HEK293 (cell line): ENCODE measurements at regions not wholly inside any gene's neighbourhood (a gene's known extent, or its start where the extent isn't known, plus 50 kb on each side); places are given as distances from the start of the nearest gene placed in this dataset.
A peak's percentile ranks its signal among the peaks of the same experiment; 100 is the strongest.

ENCODE experiments used
- CTCF ChIA-PET: fragments of 350-600 bp; formaldehyde crosslinking; extraction: SDS; loops from one replicate; lab custom pipeline; 2021; ENCODE audit warnings: antibody characterized with exemption; lab: Yijun Ruan, JAX
- POLR2A ChIA-PET: fragments of 300-600 bp; formaldehyde crosslinking; extraction: SDS; loops from one replicate; lab custom pipeline; 2020; ENCODE audit warnings: antibody characterized with exemption, inconsistent platforms; lab: Yijun Ruan, JAX
- H3K27ac ChIP-seq: fragments of 200-500 bp; sonication (Bioruptor generic); 2 replicates; pipeline ENCODE4 v1.5.1; 2014; ENCODE audit warnings: low read depth, low read length, control low read depth, inconsistent platforms; ENCODE audit errors: extremely low read depth
- H3K36me3 ChIP-seq, 2 experiments: fragments of 200-500 bp in 1 of 2; sonication (Bioruptor generic) in 1 of 2; 1 replicate in 1 of 2; 2 replicates in 1 of 2; pipeline ENCODE4 v1.5.1; 2014 to 2017; ENCODE audit warnings: inconsistent platforms in 2 of 2, low read length in 2 of 2; ENCODE audit not compliant: control insufficient read depth in 2 of 2, insufficient read depth in 1 of 2
- H3K4me1 ChIP-seq: fragments of 200-500 bp; sonication (Bioruptor generic); 2 replicates; pipeline ENCODE4 v1.5.1; 2014; ENCODE audit warnings: mild to moderate bottlenecking, low read length, inconsistent platforms; ENCODE audit not compliant: control insufficient read depth, insufficient read depth
- H3K4me3 ChIP-seq: 2 replicates; pipeline ENCODE4 v1.5.1; 2011; ENCODE audit warnings: low read depth, mild to moderate bottlenecking, control low read depth, low read length, moderate library complexity
- H3K9me3 ChIP-seq: fragments of 200-500 bp; sonication (Bioruptor generic); 2 replicates; pipeline ENCODE4 v1.5.1; 2014; ENCODE audit warnings: low read depth, low read length, inconsistent platforms; ENCODE audit not compliant: control insufficient read depth, insufficient read depth
- FEZF1 ChIP-seq: fragments of 450-650 bp; formaldehyde crosslinking; IDR thresholded peaks from 2 replicates; pipeline ENCODE4 v1.5.1; 2016; ENCODE audit warnings: missing biosample characterization, missing genetic modification characterization
- GFI1B ChIP-seq: fragments of 450-650 bp; formaldehyde crosslinking; IDR thresholded peaks from 2 replicates; pipeline ENCODE4 v1.5.1; 2016; ENCODE audit warnings: missing biosample characterization, missing genetic modification characterization
- KLF8 ChIP-seq: fragments of 450-650 bp; formaldehyde crosslinking; IDR thresholded peaks from 2 replicates; pipeline ENCODE4 v1.5.1; 2016; ENCODE audit warnings: missing biosample characterization, missing genetic modification characterization
- SP3 ChIP-seq: fragments of 450-650 bp; formaldehyde crosslinking; IDR thresholded peaks from 2 replicates; pipeline ENCODE4 v1.5.1; 2016; ENCODE audit warnings: missing biosample characterization, missing genetic modification characterization
- ZBTB17 ChIP-seq: fragments of 450-650 bp; formaldehyde crosslinking; IDR thresholded peaks from 2 replicates; pipeline ENCODE4 v1.5.1; 2016; ENCODE audit warnings: missing biosample characterization, missing genetic modification characterization
- ZBTB20 ChIP-seq: fragments of 450-650 bp; formaldehyde crosslinking; IDR thresholded peaks from 2 replicates; pipeline ENCODE4 v1.5.1; 2016; ENCODE audit warnings: missing biosample characterization, missing genetic modification characterization
- ZBTB8A ChIP-seq: fragments of 450-650 bp; formaldehyde crosslinking; IDR thresholded peaks from 2 replicates; pipeline ENCODE4 v1.5.1; 2016; ENCODE audit warnings: missing biosample characterization, missing genetic modification characterization
- ZEB2 ChIP-seq: fragments of 450-650 bp; formaldehyde crosslinking; IDR thresholded peaks from 2 replicates; pipeline ENCODE4 v1.5.1; 2016; ENCODE audit warnings: missing biosample characterization, missing genetic modification characterization
- ZFHX2 ChIP-seq: fragments of 450-650 bp; formaldehyde crosslinking; conservative IDR thresholded peaks from 2 replicates; pipeline ENCODE4 v1.5.1; 2016; ENCODE audit warnings: missing biosample characterization, missing genetic modification characterization
- ZFP3 ChIP-seq: fragments of 450-650 bp; formaldehyde crosslinking; IDR thresholded peaks from 2 replicates; pipeline ENCODE4 v1.5.1; 2016; ENCODE audit warnings: low read depth, missing biosample characterization, missing genetic modification characterization
- ZFP69B ChIP-seq: fragments of 450-650 bp; formaldehyde crosslinking; IDR thresholded peaks from 2 replicates; pipeline ENCODE4 v1.5.1; 2016; ENCODE audit warnings: missing biosample characterization, missing genetic modification characterization
- ZNF121 ChIP-seq: fragments of 450-650 bp; formaldehyde crosslinking; IDR thresholded peaks from 2 replicates; pipeline ENCODE4 v1.5.1; 2016; ENCODE audit warnings: missing biosample characterization, missing genetic modification characterization
- ZNF133 ChIP-seq: fragments of 450-650 bp; formaldehyde crosslinking; IDR thresholded peaks from 2 replicates; pipeline ENCODE4 v1.5.1; 2016; ENCODE audit warnings: missing biosample characterization, missing genetic modification characterization
- ZNF157 ChIP-seq: fragments of 450-650 bp; formaldehyde crosslinking; IDR thresholded peaks from 2 replicates; pipeline ENCODE4 v1.5.1; 2016; ENCODE audit warnings: missing biosample characterization, missing genetic modification characterization
- ZNF214 ChIP-seq: fragments of 450-650 bp; formaldehyde crosslinking; IDR thresholded peaks from 2 replicates; pipeline ENCODE4 v1.5.1; 2017; ENCODE audit warnings: missing biosample characterization, mild to moderate bottlenecking, missing genetic modification characterization, borderline replicate concordance
- ZNF239 ChIP-seq: fragments of 450-650 bp; formaldehyde crosslinking; IDR thresholded peaks from 2 replicates; pipeline ENCODE4 v1.5.1; 2016; ENCODE audit warnings: missing biosample characterization, missing genetic modification characterization
- ZNF350 ChIP-seq: fragments of 450-650 bp; formaldehyde crosslinking; IDR thresholded peaks from 2 replicates; pipeline ENCODE4 v1.5.0; 2017; ENCODE audit warnings: missing biosample characterization, mild to moderate bottlenecking, missing genetic modification characterization
- ZNF404 ChIP-seq: fragments of 450-650 bp; formaldehyde crosslinking; IDR thresholded peaks from 2 replicates; pipeline ENCODE4 v1.5.1; 2017; ENCODE audit warnings: missing biosample characterization, missing genetic modification characterization
- ZNF423 ChIP-seq: fragments of 450-650 bp; formaldehyde crosslinking; IDR thresholded peaks from 2 replicates; pipeline ENCODE4 v1.5.1; 2016; ENCODE audit warnings: missing biosample characterization, missing genetic modification characterization
- ZNF521 ChIP-seq: fragments of 450-650 bp; formaldehyde crosslinking; IDR thresholded peaks from 2 replicates; pipeline ENCODE4 v1.5.1; 2017; ENCODE audit warnings: missing biosample characterization, mild to moderate bottlenecking, missing genetic modification characterization
- ZNF629 ChIP-seq: fragments of 450-650 bp; formaldehyde crosslinking; IDR thresholded peaks from 2 replicates; pipeline ENCODE4 v1.5.1; 2017; ENCODE audit warnings: missing biosample characterization, missing genetic modification characterization
- ZNF707 ChIP-seq: fragments of 450-650 bp; formaldehyde crosslinking; IDR thresholded peaks from 2 replicates; pipeline ENCODE4 v1.5.1; 2016; ENCODE audit warnings: missing biosample characterization, missing genetic modification characterization
- ZNF747 ChIP-seq: fragments of 450-650 bp; formaldehyde crosslinking; IDR thresholded peaks from 2 replicates; pipeline ENCODE4 v1.5.1; 2016; ENCODE audit warnings: missing biosample characterization, missing genetic modification characterization
- ZNF830 ChIP-seq: fragments of 450-650 bp; IDR thresholded peaks from 2 replicates; pipeline ENCODE4 v1.5.0; 2018; ENCODE audit warnings: missing biosample characterization, missing genetic modification characterization, low read depth, mild to moderate bottlenecking, moderate library complexity
- ZNF837 ChIP-seq: fragments of 450-650 bp; formaldehyde crosslinking; IDR thresholded peaks from 2 replicates; pipeline ENCODE4 v1.5.1; 2016; ENCODE audit warnings: missing biosample characterization, missing genetic modification characterization
- TF ChIP-seq, protein P1 (sequence below): fragments of 450-650 bp; formaldehyde crosslinking; IDR thresholded peaks from 2 replicates; pipeline ENCODE4 v1.5.1; 2017; ENCODE audit warnings: missing biosample characterization, missing genetic modification characterization
- TF ChIP-seq, protein P2 (sequence below): fragments of 450-650 bp; formaldehyde crosslinking; IDR thresholded peaks from 2 replicates; pipeline ENCODE4 v1.5.1; 2017; ENCODE audit warnings: missing biosample characterization, missing genetic modification characterization
- TF ChIP-seq, protein P3 (sequence below): fragments of 450-650 bp; formaldehyde crosslinking; IDR thresholded peaks from 2 replicates; pipeline ENCODE4 v1.5.1; 2016; ENCODE audit warnings: missing biosample characterization, missing genetic modification characterization, low read depth
- TF ChIP-seq, protein P4 (sequence below): fragments of 450-650 bp; formaldehyde crosslinking; IDR thresholded peaks from 2 replicates; pipeline ENCODE4 v1.5.1; 2016; ENCODE audit warnings: missing biosample characterization, missing genetic modification characterization

- H3K27ac ChIP-seq: peak overlapping the region; percentile 47; the same call in 1 of the 2 replicates
- TF ChIP-seq ZNF350 (tag by site-specific recombination) (no peak), FEZF1 (no peak), SP3 (tag by site-specific recombination) (no peak), ZNF404 (tag by site-specific recombination) (no peak), ZNF214 (tag by site-specific recombination) (no peak), ZEB2 (tag by site-specific recombination) (no peak), ZNF133 (tag by site-specific recombination) (no peak), ZNF837 (no peak), ZFP3 (no peak), ZNF521 (no peak), KLF8 (tag by site-specific recombination) (no peak), GFI1B (tag by site-specific recombination) (no peak)
- TF ChIP-seq, protein P1, sequence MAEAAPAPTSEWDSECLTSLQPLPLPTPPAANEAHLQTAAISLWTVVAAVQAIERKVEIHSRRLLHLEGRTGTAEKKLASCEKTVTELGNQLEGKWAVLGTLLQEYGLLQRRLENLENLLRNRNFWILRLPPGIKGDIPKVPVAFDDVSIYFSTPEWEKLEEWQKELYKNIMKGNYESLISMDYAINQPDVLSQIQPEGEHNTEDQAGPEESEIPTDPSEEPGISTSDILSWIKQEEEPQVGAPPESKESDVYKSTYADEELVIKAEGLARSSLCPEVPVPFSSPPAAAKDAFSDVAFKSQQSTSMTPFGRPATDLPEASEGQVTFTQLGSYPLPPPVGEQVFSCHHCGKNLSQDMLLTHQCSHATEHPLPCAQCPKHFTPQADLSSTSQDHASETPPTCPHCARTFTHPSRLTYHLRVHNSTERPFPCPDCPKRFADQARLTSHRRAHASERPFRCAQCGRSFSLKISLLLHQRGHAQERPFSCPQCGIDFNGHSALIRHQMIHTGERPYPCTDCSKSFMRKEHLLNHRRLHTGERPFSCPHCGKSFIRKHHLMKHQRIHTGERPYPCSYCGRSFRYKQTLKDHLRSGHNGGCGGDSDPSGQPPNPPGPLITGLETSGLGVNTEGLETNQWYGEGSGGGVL (tag by site-specific recombination): no peak
- TF ChIP-seq, protein P2, sequence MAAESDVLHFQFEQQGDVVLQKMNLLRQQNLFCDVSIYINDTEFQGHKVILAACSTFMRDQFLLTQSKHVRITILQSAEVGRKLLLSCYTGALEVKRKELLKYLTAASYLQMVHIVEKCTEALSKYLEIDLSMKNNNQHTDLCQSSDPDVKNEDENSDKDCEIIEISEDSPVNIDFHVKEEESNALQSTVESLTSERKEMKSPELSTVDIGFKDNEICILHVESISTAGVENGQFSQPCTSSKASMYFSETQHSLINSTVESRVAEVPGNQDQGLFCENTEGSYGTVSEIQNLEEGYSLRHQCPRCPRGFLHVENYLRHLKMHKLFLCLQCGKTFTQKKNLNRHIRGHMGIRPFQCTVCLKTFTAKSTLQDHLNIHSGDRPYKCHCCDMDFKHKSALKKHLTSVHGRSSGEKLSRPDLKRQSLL (tag by site-specific recombination): no peak
- TF ChIP-seq, all 188 proteins: peak for 0
- no peaks in the 10 kb centered on the region for H3K36me3 ChIP-seq
- peak overlapping the region; percentile 52 for H3K4me3 ChIP-seq
- ChIA-PET CTCF (interaction anchor here (0.7 to 2.5 kb wide), 8 partner anchors 10 to 273 kb away, joined by 3 to 11 read pairs (median 3); no protein-coding TSS in a partner anchor), POLR2A (interaction anchor here (0.9 kb wide), 1 partner anchor 21 kb away, joined by 4 read pairs; no protein-coding TSS in a partner anchor)
- no peaks in the 10 kb centered on the region for H3K9me3 ChIP-seq
- 0 out of 2 replicates have a peak, but pooled peaks cover 6% of the 10 kb centered on the region for H3K4me1 ChIP-seq
These were observed 59.0 kb upstream of the DYNLT3 start for GRCh38 chrX:37906357-37906756.

DNA sequence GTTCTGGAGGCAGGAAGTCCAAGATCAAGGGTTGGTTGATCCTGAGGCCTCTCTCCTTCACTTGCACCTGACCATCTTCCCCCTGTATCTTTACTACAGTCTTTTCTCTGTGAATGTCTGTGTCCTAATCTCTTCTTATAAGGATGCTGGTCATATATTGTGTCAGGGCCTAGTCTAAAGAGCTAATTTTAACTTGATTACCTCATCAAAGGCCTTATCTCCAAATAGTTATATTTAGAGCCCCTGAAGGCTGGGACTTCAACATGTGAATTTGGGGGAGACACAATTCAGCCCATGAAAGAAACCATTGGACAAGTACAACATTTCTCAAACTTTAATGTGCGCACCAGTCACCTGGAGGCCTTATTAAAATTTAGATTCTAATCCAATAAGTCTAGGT is 62.8 kb upstream of the DYNLT3 start:
- CTCF ChIA-PET: interaction anchor here (0.6 to 1.4 kb wide), 2 partner anchors 256 to 1011 kb away, joined by 3 to 4 read pairs; no protein-coding TSS in a partner anchor
- H3K36me3 ChIP-seq: no peaks in the 10 kb centered on the region
- POLR2A ChIA-PET: no interaction called here
- TF ChIP-seq ZNF239 (tag by site-specific recombination): no peak
- TF ChIP-seq ZFHX2 (tag by site-specific recombination): no peak
- TF ChIP-seq, protein P3, sequence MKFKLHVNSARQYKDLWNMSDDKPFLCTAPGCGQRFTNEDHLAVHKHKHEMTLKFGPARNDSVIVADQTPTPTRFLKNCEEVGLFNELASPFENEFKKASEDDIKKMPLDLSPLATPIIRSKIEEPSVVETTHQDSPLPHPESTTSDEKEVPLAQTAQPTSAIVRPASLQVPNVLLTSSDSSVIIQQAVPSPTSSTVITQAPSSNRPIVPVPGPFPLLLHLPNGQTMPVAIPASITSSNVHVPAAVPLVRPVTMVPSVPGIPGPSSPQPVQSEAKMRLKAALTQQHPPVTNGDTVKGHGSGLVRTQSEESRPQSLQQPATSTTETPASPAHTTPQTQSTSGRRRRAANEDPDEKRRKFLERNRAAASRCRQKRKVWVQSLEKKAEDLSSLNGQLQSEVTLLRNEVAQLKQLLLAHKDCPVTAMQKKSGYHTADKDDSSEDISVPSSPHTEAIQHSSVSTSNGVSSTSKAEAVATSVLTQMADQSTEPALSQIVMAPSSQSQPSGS (tag by site-specific recombination): peak; percentile 53; the same call in 1 of the 2 replicates
- TF ChIP-seq ZNF629: peak; percentile 36; the same call in 1 of the 2 replicates
- no peak for TF ChIP-seq ZNF707 (tag by site-specific recombination)
- no peak for TF ChIP-seq ZNF157 (tag by site-specific recombination)
- TF ChIP-seq, protein P4, sequence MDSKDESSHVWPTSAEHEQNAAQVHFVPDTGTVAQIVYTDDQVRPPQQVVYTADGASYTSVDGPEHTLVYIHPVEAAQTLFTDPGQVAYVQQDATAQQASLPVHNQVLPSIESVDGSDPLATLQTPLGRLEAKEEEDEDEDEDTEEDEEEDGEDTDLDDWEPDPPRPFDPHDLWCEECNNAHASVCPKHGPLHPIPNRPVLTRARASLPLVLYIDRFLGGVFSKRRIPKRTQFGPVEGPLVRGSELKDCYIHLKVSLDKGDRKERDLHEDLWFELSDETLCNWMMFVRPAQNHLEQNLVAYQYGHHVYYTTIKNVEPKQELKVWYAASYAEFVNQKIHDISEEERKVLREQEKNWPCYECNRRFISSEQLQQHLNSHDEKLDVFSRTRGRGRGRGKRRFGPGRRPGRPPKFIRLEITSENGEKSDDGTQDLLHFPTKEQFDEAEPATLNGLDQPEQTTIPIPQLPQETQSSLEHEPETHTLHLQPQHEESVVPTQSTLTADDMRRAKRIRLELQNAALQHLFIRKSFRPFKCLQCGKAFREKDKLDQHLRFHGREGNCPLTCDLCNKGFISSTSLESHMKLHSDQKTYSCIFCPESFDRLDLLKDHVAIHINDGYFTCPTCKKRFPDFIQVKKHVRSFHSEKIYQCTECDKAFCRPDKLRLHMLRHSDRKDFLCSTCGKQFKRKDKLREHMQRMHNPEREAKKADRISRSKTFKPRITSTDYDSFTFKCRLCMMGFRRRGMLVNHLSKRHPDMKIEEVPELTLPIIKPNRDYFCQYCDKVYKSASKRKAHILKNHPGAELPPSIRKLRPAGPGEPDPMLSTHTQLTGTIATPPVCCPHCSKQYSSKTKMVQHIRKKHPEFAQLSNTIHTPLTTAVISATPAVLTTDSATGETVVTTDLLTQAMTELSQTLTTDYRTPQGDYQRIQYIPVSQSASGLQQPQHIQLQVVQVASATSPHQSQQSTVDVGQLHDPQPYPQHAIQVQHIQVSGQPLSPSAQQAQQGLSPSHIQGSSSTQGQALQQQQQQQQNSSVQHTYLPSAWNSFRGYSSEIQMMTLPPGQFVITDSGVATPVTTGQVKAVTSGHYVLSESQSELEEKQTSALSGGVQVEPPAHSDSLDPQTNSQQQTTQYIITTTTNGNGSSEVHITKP (tag by site-specific recombination): peak; percentile 27; the same call in 1 of the 2 replicates
- TF ChIP-seq ZBTB17 (tag by site-specific recombination): no peak
- TF ChIP-seq ZNF830 (tag by site-specific recombination): no peak
- TF ChIP-seq ZNF747 (tag by site-specific recombination): no peak
- no peak for TF ChIP-seq ZNF121 (tag by site-specific recombination)
- TF ChIP-seq ZBTB8A (tag by site-specific recombination): no peak
- no peak for TF ChIP-seq ZFP69B (tag by site-specific recombination)
- TF ChIP-seq ZNF423 (tag by site-specific recombination): no peak
- TF ChIP-seq ZBTB20 (tag by site-specific recombination): no peak
- no peak for TF ChIP-seq ZNF214 (tag by site-specific recombination)
- TF ChIP-seq, all 188 proteins: peak for 3
- no peak overlapping the region for H3K27ac ChIP-seq
- H3K4me1 ChIP-seq: peaks cover 11% of the 10 kb centered on the region; the same call in 1 of the 2 replicates
- H3K4me3 ChIP-seq: no peak overlapping the region
- no peaks in the 10 kb centered on the region for H3K9me3 ChIP-seq
